GM19452 (cell line): ENCODE measurements at regions not wholly inside any gene's neighbourhood (a gene's known extent, or its start where the extent isn't known, plus 50 kb on each side); places are given as distances from the start of the nearest gene placed in this dataset.
"Not testable (repeated sequence)": the region's sequence is repeated elsewhere in the genome, so short reads cannot be mapped to it uniquely, and the experiment has no call there.

ENCODE experiments used
- ATAC-seq: cut with Tn5 transposase; IDR thresholded peaks from one replicate; pipeline ENCODE4 v1.9.1; 2021; ENCODE audit not compliant: unreplicated experiment

- no peak for ATAC-seq
These were observed 51.5 kb upstream of the ITGB1 start for GRCh38 chr10:33009244-33010131.

DNA sequence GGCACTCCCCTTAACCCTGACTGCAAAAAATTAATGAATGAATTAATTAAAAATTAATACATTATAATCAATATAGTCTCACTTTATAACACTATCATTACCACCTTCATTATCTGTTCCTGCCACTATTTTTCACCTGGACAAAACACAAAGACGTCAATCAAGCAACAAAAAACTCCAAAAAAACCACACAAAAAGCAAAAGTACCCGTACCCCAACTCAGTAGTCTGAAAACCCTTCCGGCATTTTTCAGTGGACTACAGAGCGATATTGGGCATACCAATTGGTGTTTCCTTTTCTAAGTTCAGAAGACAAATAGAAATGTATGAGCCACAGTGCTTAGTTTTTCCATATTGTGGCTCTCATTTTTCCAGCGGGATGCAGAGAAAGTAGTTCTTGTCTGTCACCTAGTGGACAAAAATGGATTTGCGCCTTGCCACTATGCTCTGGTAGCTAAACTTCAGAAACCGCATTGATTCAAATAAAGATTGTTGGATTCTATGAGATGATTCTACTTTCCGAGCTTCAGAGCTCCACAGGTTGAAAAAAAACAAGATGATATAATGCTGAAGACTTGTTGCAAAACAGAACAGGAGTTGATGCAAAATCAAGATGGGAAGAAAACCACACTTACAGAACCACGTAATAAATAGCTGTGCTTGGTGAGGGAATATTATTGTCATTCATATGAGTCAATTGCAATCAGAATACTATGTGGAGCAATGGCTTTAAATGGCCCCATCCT, 50.6 kb upstream of the ITGB1 start:
- ATAC-seq, result no peak

GRCh38 chr10:33007731-33008381, 49.8 kb upstream of the ITGB1 start:
- not testable (repeated sequence) for ATAC-seq
